ENCODE measurements at regions not wholly inside any gene's neighbourhood (a gene's known extent, or its start where the extent isn't known, plus 50 kb on each side); places are given as distances from the start of the nearest gene placed in this dataset.

DNA sequence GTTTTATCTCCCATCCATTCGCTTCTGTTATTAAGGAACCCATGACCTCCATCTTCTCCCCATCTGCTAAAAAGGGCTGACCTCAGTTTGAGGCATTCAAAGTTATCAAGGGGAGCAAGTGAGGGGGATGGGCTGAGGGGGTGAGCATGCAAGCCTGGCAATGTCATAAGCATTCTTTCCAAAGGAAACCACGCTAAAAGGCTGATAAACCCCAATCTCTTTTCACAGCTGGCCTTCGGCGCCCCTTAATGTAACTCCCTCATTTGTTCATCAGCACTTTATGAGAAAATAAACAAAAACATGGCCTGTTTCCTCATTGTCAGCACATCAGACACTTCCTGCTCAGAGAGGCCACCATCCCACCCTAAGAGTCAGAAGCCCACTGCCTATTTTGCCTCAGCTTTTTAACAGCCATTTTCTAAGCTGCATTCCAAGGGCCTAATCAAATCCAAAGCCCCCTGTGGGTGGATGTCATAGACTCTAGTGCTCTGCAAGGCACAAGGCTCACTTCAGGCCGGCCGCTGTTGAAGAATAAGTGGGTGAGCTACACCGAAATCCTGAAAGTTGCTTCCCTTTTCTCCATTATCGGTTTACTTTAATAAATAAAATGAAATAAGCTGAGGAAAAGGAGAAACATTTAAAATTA, 92.0 kb upstream of the SRD5A3 start:
- ATAC-seq (no peak), DNase-seq (no peak)
- Mint-ChIP-seq H3K9me3 (no peaks in the 10 kb centered on the region), H3K4me1 (no peaks in the 10 kb centered on the region), H3K36me3 (no peaks in the 10 kb centered on the region), H3K27me3 (ENCODE audit: low read depth in 2 of 2) (peaks cover 9 to 29% of the 10 kb centered on the region in 2 donors), H3K27ac (no peak overlapping the region), H3K4me3 (no peak overlapping the region)
- no peaks in the 10 kb centered on the region for H3K36me3 ChIP-seq (ENCODE audit: control insufficient read depth, insufficient read depth, low read length)
- no peaks in the 10 kb centered on the region for H3K27me3 ChIP-seq (ENCODE audit: control insufficient read depth, insufficient read depth, low read length)
- intact Hi-C loops (cut with micrococcal nuclease) = no loop called here
- no peaks in the 10 kb centered on the region for H3K9me3 ChIP-seq (ENCODE audit: control insufficient read depth, insufficient read depth, low read length)
- no peak overlapping the region for H3K27ac ChIP-seq (ENCODE audit: low read length)
- 71% methylated on average over 5 of the region's 8 CpGs for WGBS (ENCODE audit: insufficient coverage)
- H3K4me3 ChIP-seq (ENCODE audit: low read length) = no peak overlapping the region
- TF ChIP-seq, protein P1, sequence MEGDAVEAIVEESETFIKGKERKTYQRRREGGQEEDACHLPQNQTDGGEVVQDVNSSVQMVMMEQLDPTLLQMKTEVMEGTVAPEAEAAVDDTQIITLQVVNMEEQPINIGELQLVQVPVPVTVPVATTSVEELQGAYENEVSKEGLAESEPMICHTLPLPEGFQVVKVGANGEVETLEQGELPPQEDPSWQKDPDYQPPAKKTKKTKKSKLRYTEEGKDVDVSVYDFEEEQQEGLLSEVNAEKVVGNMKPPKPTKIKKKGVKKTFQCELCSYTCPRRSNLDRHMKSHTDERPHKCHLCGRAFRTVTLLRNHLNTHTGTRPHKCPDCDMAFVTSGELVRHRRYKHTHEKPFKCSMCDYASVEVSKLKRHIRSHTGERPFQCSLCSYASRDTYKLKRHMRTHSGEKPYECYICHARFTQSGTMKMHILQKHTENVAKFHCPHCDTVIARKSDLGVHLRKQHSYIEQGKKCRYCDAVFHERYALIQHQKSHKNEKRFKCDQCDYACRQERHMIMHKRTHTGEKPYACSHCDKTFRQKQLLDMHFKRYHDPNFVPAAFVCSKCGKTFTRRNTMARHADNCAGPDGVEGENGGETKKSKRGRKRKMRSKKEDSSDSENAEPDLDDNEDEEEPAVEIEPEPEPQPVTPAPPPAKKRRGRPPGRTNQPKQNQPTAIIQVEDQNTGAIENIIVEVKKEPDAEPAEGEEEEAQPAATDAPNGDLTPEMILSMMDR (IDR thresholded peaks at IDR 0.05) = no peak
- H3K4me1 ChIP-seq (ENCODE audit: control insufficient read depth, insufficient read depth, low read length) = no peaks in the 10 kb centered on the region

DNA sequence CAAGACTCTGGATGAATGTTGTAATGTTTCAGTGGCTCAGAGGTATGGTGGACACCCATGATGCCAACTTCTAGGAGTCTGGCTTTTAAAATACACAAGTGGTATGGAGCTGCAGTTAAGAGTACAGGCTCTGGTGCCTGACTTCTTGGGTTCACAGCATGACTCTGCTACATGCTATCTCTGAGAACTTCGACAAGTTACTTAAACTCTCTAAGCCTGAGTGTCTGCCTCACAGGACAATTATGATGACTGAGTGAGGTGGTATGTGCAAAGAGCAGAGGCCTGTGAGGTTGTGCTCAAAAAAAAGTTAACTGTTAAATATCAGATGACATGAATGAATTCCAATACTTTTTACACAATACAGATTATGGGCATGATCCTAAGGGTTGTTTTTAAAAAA, 90.9 kb upstream of the SRD5A3 start:
- Histone ChIP-seq H3K36me3 (ENCODE audit: control insufficient read depth, insufficient read depth, low read length) (no peaks in the 10 kb centered on the region), H3K4me1 (ENCODE audit: control insufficient read depth, insufficient read depth, low read length) (no peaks in the 10 kb centered on the region), H3K27me3 (ENCODE audit: control insufficient read depth, insufficient read depth, low read length) (no peaks in the 10 kb centered on the region), H3K9me3 (ENCODE audit: control insufficient read depth, insufficient read depth, low read length) (no peaks in the 10 kb centered on the region), H3K27ac (ENCODE audit: low read length) (no peak overlapping the region), H3K4me3 (ENCODE audit: low read length) (no peak overlapping the region)
- 67% methylated on average over 1 of the region's 1 CpG for WGBS (ENCODE audit: insufficient coverage)
- DNase-seq = no peak
- TF ChIP-seq, protein P1 (IDR thresholded peaks at IDR 0.05) = no peak
- peaks cover 7 to 23% of the 10 kb centered on the region in 2 donors for H3K27me3 Mint-ChIP-seq (ENCODE audit: low read depth in 2 of 2)
- no peaks in the 10 kb centered on the region for H3K9me3 Mint-ChIP-seq
- H3K4me1 Mint-ChIP-seq = no peaks in the 10 kb centered on the region
- H3K36me3 Mint-ChIP-seq = no peaks in the 10 kb centered on the region
- intact Hi-C loops (cut with micrococcal nuclease) = no loop called here
- H3K4me3 Mint-ChIP-seq = no peak overlapping the region
- no peak for ATAC-seq
- H3K27ac Mint-ChIP-seq = no peak overlapping the region

DNA sequence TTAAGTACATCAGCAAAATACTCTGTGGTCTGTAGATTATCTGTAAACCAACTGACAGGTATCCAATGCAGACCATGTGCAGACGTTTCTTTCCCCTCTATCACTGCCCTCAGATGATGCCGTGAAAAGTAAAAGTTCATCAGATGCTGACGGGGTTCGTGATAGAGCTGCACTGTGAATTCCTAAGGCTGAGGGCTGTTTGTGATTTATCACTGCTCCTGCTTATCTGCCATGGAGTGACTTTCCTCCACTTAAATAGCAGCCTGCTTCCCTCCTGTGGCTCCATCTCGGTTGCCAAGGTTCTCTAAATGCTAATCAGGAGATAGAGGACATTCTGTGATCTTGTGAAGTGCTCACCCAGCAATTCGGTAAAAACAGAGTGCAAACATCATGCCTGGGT, 89.3 kb upstream of the SRD5A3 start:
- Histone ChIP-seq H3K36me3 (ENCODE audit: control insufficient read depth, insufficient read depth, low read length) (no peaks in the 10 kb centered on the region), H3K9me3 (ENCODE audit: control insufficient read depth, insufficient read depth, low read length) (no peaks in the 10 kb centered on the region), H3K27me3 (ENCODE audit: control insufficient read depth, insufficient read depth, low read length) (no peaks in the 10 kb centered on the region), H3K4me1 (ENCODE audit: control insufficient read depth, insufficient read depth, low read length) (no peaks in the 10 kb centered on the region), H3K4me3 (ENCODE audit: low read length) (no peak overlapping the region), H3K27ac (ENCODE audit: low read length) (no peak overlapping the region)
- H3K27ac Mint-ChIP-seq = no peak overlapping the region
- no peaks in the 10 kb centered on the region for H3K4me1 Mint-ChIP-seq
- H3K27me3 Mint-ChIP-seq (ENCODE audit: low read depth in 2 of 2) = peaks cover 7 to 23% of the 10 kb centered on the region in 2 donors
- ATAC-seq (no peak), DNase-seq (no peak)
- H3K36me3 Mint-ChIP-seq = no peaks in the 10 kb centered on the region
- no peak overlapping the region for H3K4me3 Mint-ChIP-seq
- WGBS (ENCODE audit: insufficient coverage) = 15% methylated on average over 6 of the region's 6 CpGs
- intact Hi-C loops (cut with micrococcal nuclease) = no loop called here
- TF ChIP-seq, protein P1 (IDR thresholded peaks at IDR 0.05) = no peak
- no peaks in the 10 kb centered on the region for H3K9me3 Mint-ChIP-seq

All from natural killer cell (primary cell).